Neural crest cell (in vitro differentiated cells): ENCODE measurements at regions not wholly inside any gene's neighbourhood (a gene's known extent, or its start where the extent isn't known, plus 50 kb on each side); places are given as distances from the start of the nearest gene placed in this dataset.
"Not testable (repeated sequence)": the region's sequence is repeated elsewhere in the genome, so short reads cannot be mapped to it uniquely, and the experiment has no call there.

Experiments used
- DNase-seq: peaks from one replicate; pipeline ENCODE4 v3.0.0; 2021; ENCODE audit warnings: low read depth, mixed read lengths, low spot score
- H3K27ac Mint-ChIP-seq: one replicate; pipeline ENCODE4 v1.8.0; 2021; ENCODE audit warnings: mild to moderate bottlenecking, mixed read lengths; ENCODE audit not compliant: unreplicated experiment
- H3K27me3 Mint-ChIP-seq: 2 replicates; pipeline ENCODE4 v1.8.0; 2021; ENCODE audit warnings: low read depth, mild to moderate bottlenecking, mixed read lengths
- H3K36me3 Mint-ChIP-seq: 2 replicates; pipeline ENCODE4 v1.8.0; 2021; ENCODE audit warnings: low read depth, mild to moderate bottlenecking, mixed read lengths
- H3K4me1 Mint-ChIP-seq: 2 replicates; pipeline ENCODE4 v1.8.0; 2021; ENCODE audit warnings: mixed read lengths
- H3K4me3 Mint-ChIP-seq: one replicate; pipeline ENCODE4 v1.8.0; 2021; ENCODE audit warnings: mild to moderate bottlenecking, mixed read lengths
- H3K9me3 Mint-ChIP-seq: 2 replicates; pipeline ENCODE4 v1.8.0; 2021; ENCODE audit warnings: mixed read lengths
- TF ChIP-seq, protein P1 (sequence below): fragments of 200-600 bp; sonication (generic); conservative IDR thresholded peaks from 2 replicates; pipeline ENCODE4 v1.5.0; 2021; ENCODE audit warnings: antibody characterized with exemption, mild to moderate bottlenecking

DNA sequence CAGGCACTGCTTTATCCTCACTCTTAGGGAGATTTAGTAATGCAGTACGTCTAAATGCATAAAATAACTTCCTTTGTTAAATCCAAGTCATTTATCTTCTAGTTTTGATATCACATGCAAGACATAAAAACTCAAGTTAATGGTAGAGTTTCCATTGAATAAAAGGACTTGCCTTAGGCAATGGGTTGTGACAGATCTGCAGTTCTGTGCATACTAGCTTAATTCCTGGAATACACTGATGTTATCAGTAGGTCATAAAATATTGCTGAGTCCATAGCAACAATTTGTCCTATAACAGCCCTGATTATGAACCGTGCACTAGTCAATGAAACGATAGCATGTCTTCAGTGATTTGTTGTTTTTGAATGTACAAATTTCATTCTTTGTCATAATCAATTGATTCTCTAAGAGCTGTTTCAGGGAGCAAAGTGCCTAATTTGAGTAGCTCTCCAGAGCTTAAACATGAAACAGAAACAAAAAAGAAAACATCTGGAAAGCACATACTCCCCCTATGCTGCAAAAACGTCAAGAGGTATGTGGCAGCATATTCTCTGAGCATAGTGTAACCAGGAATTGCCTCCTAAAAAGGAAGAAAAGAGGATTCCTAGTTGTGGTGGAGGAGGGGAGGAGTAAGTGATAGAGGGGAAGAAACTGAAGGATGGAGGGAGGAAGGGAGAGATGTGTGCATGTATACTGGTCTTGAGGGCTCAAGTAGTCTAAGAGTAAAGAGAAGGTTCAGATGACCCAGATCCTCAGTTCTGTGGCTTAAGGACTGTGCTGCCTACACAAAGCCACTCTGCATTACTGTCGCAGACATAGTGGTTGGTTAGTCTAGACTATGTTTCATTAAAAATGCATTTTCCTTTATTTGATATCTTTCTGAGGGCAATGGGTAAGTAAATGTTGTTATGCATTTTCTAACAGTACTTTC is 589.2 kb downstream of the PRR16 start:
- H3K4me1 Mint-ChIP-seq = no peaks in the 10 kb centered on the region
- TF ChIP-seq, protein P1, sequence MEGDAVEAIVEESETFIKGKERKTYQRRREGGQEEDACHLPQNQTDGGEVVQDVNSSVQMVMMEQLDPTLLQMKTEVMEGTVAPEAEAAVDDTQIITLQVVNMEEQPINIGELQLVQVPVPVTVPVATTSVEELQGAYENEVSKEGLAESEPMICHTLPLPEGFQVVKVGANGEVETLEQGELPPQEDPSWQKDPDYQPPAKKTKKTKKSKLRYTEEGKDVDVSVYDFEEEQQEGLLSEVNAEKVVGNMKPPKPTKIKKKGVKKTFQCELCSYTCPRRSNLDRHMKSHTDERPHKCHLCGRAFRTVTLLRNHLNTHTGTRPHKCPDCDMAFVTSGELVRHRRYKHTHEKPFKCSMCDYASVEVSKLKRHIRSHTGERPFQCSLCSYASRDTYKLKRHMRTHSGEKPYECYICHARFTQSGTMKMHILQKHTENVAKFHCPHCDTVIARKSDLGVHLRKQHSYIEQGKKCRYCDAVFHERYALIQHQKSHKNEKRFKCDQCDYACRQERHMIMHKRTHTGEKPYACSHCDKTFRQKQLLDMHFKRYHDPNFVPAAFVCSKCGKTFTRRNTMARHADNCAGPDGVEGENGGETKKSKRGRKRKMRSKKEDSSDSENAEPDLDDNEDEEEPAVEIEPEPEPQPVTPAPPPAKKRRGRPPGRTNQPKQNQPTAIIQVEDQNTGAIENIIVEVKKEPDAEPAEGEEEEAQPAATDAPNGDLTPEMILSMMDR = no peak
- no peak for DNase-seq
- no peak overlapping the region for H3K27ac Mint-ChIP-seq
- peaks cover 6% of the 10 kb centered on the region for H3K27me3 Mint-ChIP-seq
- no peaks in the 10 kb centered on the region for H3K9me3 Mint-ChIP-seq
- H3K36me3 Mint-ChIP-seq = no peaks in the 10 kb centered on the region
- no peak overlapping the region for H3K4me3 Mint-ChIP-seq

DNA sequence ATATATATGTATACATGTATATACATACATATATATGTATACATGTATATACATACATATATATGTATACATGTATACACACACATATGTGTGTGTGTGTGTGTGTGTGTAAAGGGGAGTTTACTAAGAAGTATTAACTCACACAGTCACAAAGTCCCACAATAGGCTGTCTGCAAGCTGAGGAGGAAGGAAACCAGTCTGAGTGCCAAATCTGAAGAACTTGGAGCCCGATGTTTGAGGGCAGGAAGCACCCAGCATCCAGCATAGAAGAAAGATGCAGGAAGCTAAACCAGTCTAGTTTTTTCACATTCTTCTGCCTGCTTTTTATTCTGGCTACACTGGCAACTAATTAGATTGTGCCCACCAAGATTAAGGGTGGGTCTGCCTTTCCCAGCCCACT is 591.5 kb downstream of the PRR16 start:
- peaks cover 4% of the 10 kb centered on the region for H3K9me3 Mint-ChIP-seq
- no peaks in the 10 kb centered on the region for H3K36me3 Mint-ChIP-seq
- TF ChIP-seq, protein P1 = no peak
- H3K4me1 Mint-ChIP-seq = no peaks in the 10 kb centered on the region
- no peak for DNase-seq
- H3K27ac Mint-ChIP-seq = no peak overlapping the region
- H3K4me3 Mint-ChIP-seq = no peak overlapping the region
- H3K27me3 Mint-ChIP-seq = no peaks in the 10 kb centered on the region

DNA sequence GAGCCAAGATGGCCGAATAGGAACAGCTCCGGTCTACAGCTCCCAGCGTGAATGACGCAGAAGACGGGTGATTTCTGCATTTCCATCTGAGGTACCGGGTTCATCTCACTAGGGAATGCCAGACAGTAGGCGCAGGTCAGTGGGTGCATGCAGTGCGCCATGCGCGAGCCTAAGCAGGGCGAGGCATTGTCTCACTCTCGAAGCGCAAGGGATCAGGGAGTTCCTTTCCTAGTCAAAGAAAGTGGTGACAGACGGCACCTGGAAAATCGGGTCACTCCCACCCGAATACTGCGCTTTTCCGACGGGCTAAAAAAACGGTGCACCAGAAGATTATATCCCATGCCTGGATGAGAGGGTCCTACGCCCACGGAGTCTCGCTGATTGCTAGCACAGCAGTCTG is 600.1 kb downstream of the PRR16 start:
- H3K27ac Mint-ChIP-seq, H3K4me3 Mint-ChIP-seq, H3K9me3 Mint-ChIP-seq, DNase-seq, H3K4me1 Mint-ChIP-seq, H3K27me3 Mint-ChIP-seq, H3K36me3 Mint-ChIP-seq: not testable (repeated sequence)

DNA sequence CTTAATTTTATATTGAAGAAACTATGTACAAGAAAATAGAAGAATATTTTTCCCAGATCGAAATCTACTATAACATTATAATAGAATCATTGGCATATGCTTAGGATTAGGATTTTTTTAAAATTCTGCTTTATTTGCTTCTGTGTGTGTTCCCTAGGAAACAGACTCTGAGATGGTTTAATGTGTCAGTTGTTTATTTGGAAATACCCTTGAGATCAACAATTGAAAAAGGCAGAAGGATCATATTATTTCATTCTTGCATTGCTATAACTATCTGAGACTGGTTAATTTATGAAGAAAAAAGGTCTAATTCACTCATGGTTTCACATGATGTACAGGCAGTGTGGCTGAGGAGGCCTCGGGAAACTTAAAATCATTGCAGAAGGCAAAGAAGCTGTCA is 622.6 kb downstream of the PRR16 start:
- TF ChIP-seq, protein P1 = no peak
- H3K4me3 Mint-ChIP-seq = no peak overlapping the region
- no peak overlapping the region for H3K27ac Mint-ChIP-seq
- H3K36me3 Mint-ChIP-seq = no peaks in the 10 kb centered on the region
- H3K27me3 Mint-ChIP-seq = no peaks in the 10 kb centered on the region
- H3K9me3 Mint-ChIP-seq = no peaks in the 10 kb centered on the region
- H3K4me1 Mint-ChIP-seq = no peaks in the 10 kb centered on the region
- no peak for DNase-seq

DNA sequence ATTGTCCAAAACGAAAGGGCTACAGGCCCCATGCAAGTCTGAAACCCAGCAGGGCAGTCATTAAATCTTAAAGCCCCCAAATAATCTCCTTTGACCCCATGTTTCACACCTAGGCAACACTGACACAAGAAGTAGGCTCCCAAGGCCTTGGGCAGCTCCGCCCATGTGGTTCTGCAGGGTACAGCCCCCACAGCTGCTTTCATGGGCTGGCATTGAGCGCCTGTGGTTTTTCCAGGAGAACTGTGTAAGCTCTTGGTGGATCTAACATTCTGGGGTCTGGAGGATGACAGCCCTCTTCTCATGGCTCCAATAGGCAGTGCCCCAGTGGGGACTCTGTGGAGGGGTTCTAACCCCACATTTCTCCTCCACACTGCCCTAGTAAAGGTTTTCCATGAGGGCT is 623.5 kb downstream of the PRR16 start:
- no peaks in the 10 kb centered on the region for H3K4me1 Mint-ChIP-seq
- H3K4me3 Mint-ChIP-seq = no peak overlapping the region
- H3K27ac Mint-ChIP-seq = no peak overlapping the region
- TF ChIP-seq, protein P1 = no peak
- DNase-seq = no peak
- no peaks in the 10 kb centered on the region for H3K9me3 Mint-ChIP-seq
- no peaks in the 10 kb centered on the region for H3K27me3 Mint-ChIP-seq
- no peaks in the 10 kb centered on the region for H3K36me3 Mint-ChIP-seq

DNA sequence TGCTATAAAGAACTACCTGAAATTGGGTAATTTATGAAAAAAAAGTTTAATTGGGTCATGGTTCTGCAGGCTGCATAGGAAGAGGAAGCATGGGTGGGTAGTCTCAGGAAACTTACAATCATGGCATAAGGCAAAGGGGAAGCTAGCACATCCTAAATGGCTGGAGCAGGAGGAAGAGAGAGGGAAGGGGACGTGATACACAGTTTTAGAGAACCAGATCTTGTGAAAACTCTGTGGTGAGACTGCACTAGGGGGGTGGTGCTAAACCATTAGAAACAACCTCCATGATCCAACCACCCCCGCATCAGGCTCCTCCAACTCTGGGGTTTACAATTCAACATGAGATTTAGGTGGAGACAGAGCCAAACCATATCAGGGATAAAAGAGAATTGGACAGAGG is 624.2 kb downstream of the PRR16 start:
- Mint-ChIP-seq H3K36me3 (no peaks in the 10 kb centered on the region), H3K27me3 (no peaks in the 10 kb centered on the region), H3K27ac (no peak overlapping the region), H3K4me1 (no peaks in the 10 kb centered on the region), H3K9me3 (no peaks in the 10 kb centered on the region), H3K4me3 (no peak overlapping the region)
- no peak for DNase-seq
- TF ChIP-seq, protein P1 = no peak
